Sigmoid colon (tissue), 6 donors: ENCODE measurements at regions not wholly inside any gene's neighbourhood (a gene's known extent, or its start where the extent isn't known, plus 50 kb on each side); places are given as distances from the start of the nearest gene placed in this dataset.

ENCODE experiments used
- DNase-seq: peaks from one replicate; pipeline ENCODE4 v3.0.0-alpha.2; 2019
- H3K27ac ChIP-seq, 4 donors: fragments of 200-600 bp; sonication (generic); one replicate each; pipeline ENCODE4 v1.5.1; 2016 to 2019; ENCODE audit warnings: mild to moderate bottlenecking in 1 of 4
- H3K27me3 ChIP-seq, 3 donors: fragments of 200-600 bp; sonication (generic); one replicate each; pipeline ENCODE4 v1.5.1; 2019; ENCODE audit warnings: mild to moderate bottlenecking in 1 of 3
- H3K36me3 ChIP-seq, 4 donors: fragments of 200-600 bp; sonication (generic); one replicate each; pipeline ENCODE4 v1.5.1; 2016 to 2019
- H3K4me1 ChIP-seq, 4 donors: fragments of 200-600 bp; sonication (generic); one replicate each; pipeline ENCODE4 v1.5.1; 2017 to 2019
- H3K4me3 ChIP-seq, 4 donors: fragments of 200-600 bp; sonication (generic); one replicate each; pipeline ENCODE4 v1.5.1; 2017 to 2019; ENCODE audit warnings: mild to moderate bottlenecking in 2 of 4, moderate library complexity in 1 of 4
- H3K9me3 ChIP-seq, 4 donors: fragments of 200-600 bp in 3 of 4; sonication (generic) in 3 of 4; one replicate each; pipeline versions ENCODE4 v1.5.1 to v1.6.1; 2013 to 2019
- EP300 ChIP-seq, 4 donors: sonication (generic); formaldehyde crosslinking; IDR thresholded peaks; one replicate each; pipeline ENCODE4 v1.6.1; 2017; ENCODE audit warnings: antibody characterized with exemption in 4 of 4
- POLR2A ChIP-seq, 2 donors: fragments of 450-650 bp; IDR thresholded peaks; one replicate each; pipeline ENCODE4 v1.6.1; 2016; ENCODE audit warnings: antibody characterized with exemption in 2 of 2, mild to moderate bottlenecking in 2 of 2, moderate library complexity in 2 of 2
- POLR2AphosphoS5 ChIP-seq, 4 donors: sonication (generic); formaldehyde crosslinking; IDR thresholded peaks; one replicate each; pipeline ENCODE4 v1.6.1; 2017; ENCODE audit warnings: antibody characterized with exemption in 4 of 4
- WGBS, 2 donors: extraction: QIAGEN DNeasy Blood & Tissue Kit; methylation state at CpG; one replicate each; pipeline ENCODE4 v1.1.7; 2013; 5-methylcytosine and 5-hydroxymethylcytosine counted together
- intact Hi-C: fragments of 100-400 bp; cut with DNase I; formaldehyde crosslinking; loops from one replicate; pipeline ENCODE4 v1.15.1; 2023
- TF ChIP-seq, protein P1 (sequence below), 4 experiments: fragments of 450-650 bp in 3 of 4; fragments of 200-600 bp in 1 of 4; IDR thresholded peaks; one replicate each; pipeline ENCODE4 v1.5.1; 2016 to 2019; ENCODE audit warnings: antibody characterized with exemption in 4 of 4, mild to moderate bottlenecking in 3 of 4, moderate library complexity in 2 of 4
- donor health status: healthy with polysubstance abuse.
- donor health status: healthy.

- no peak for TF ChIP-seq POLR2A (IDR thresholded peaks at IDR 0.05)
- TF ChIP-seq POLR2AphosphoS5 (IDR thresholded peaks at IDR 0.05) = no peak
- TF ChIP-seq, protein P1, sequence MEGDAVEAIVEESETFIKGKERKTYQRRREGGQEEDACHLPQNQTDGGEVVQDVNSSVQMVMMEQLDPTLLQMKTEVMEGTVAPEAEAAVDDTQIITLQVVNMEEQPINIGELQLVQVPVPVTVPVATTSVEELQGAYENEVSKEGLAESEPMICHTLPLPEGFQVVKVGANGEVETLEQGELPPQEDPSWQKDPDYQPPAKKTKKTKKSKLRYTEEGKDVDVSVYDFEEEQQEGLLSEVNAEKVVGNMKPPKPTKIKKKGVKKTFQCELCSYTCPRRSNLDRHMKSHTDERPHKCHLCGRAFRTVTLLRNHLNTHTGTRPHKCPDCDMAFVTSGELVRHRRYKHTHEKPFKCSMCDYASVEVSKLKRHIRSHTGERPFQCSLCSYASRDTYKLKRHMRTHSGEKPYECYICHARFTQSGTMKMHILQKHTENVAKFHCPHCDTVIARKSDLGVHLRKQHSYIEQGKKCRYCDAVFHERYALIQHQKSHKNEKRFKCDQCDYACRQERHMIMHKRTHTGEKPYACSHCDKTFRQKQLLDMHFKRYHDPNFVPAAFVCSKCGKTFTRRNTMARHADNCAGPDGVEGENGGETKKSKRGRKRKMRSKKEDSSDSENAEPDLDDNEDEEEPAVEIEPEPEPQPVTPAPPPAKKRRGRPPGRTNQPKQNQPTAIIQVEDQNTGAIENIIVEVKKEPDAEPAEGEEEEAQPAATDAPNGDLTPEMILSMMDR (IDR thresholded peaks at IDR 0.05) = no peak
- no peak for DNase-seq
- no peak overlapping the region for H3K4me3 ChIP-seq
- H3K27me3 ChIP-seq = no peaks in the 10 kb centered on the region
- 91 to 97% methylated on average over 1 of the region's 1 CpG for WGBS, 2 donors
- intact Hi-C loops = no loop called here
- no peaks in the 10 kb centered on the region for H3K4me1 ChIP-seq
- no peaks in the 10 kb centered on the region for H3K9me3 ChIP-seq
- no peaks in the 10 kb centered on the region for H3K36me3 ChIP-seq
- no peak overlapping the region for H3K27ac ChIP-seq
Measured at GRCh38 chr14:48690349-48690748, 895.8 kb downstream of the RPS29 start.

GRCh38 chr14:48686650-48687049 is 899.5 kb downstream of the RPS29 start:
- Histone ChIP-seq H3K4me3 (no peak overlapping the region), H3K27ac (no peak overlapping the region), H3K9me3 (no peaks in the 10 kb centered on the region), H3K4me1 (no peaks in the 10 kb centered on the region), H3K36me3 (no peaks in the 10 kb centered on the region), H3K27me3 (no peaks in the 10 kb centered on the region)
- TF ChIP-seq, protein P1 (IDR thresholded peaks at IDR 0.05) = no peak
- TF ChIP-seq EP300 (IDR thresholded peaks at IDR 0.05) (no peak), POLR2A (IDR thresholded peaks at IDR 0.05) (no peak), POLR2AphosphoS5 (IDR thresholded peaks at IDR 0.05) (no peak)
- no peak for DNase-seq
- intact Hi-C loops = no loop called here
- WGBS, 2 donors = 92 to 95% methylated on average over 3 of the region's 3 CpGs

DNA sequence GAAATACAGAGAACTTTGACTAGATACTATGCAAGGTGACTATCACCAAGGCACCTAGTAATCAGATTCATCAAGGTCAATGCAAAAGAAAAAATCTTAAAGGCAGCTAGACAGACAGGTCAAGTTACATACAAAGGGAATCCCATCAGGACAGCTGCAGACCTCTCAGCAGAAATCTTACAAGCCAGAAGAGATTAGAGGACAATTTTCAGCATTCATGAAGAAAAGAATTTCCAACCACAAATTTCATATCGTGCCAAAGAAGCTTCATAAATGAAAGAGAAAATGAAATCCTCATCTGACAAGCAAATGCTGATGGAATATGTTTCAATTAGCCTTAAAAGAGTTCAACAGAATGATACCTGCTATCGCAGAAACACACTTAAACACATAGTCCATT is 913.7 kb downstream of the RPS29 start:
- TF ChIP-seq EP300 (IDR thresholded peaks at IDR 0.05) (no peak), POLR2AphosphoS5 (IDR thresholded peaks at IDR 0.05) (no peak), POLR2A (IDR thresholded peaks at IDR 0.05) (no peak)
- TF ChIP-seq, protein P1 (IDR thresholded peaks at IDR 0.05) = no peak
- Histone ChIP-seq H3K9me3 (no peaks in the 10 kb centered on the region), H3K4me3 (no peak overlapping the region), H3K27ac (no peak overlapping the region), H3K27me3 (no peaks in the 10 kb centered on the region), H3K36me3 (no peaks in the 10 kb centered on the region), H3K4me1 (no peaks in the 10 kb centered on the region)
- WGBS, 2 donors = 31 to 60% methylated on average over 2 of the region's 2 CpGs
- DNase-seq = no peak
- intact Hi-C loops = no loop called here

- DNase-seq = no peak
- H3K36me3 ChIP-seq = no peaks in the 10 kb centered on the region
- H3K9me3 ChIP-seq = no peaks in the 10 kb centered on the region
- H3K27me3 ChIP-seq = no peaks in the 10 kb centered on the region
- 76 to 83% methylated on average over 4 of the region's 4 CpGs for WGBS, 2 donors
- H3K4me3 ChIP-seq = no peak overlapping the region
- intact Hi-C loops = no loop called here
- no peak overlapping the region for H3K27ac ChIP-seq
- no peak for TF ChIP-seq EP300 (IDR thresholded peaks at IDR 0.05)
- TF ChIP-seq POLR2A (IDR thresholded peaks at IDR 0.05) = no peak
- TF ChIP-seq, protein P1 (IDR thresholded peaks at IDR 0.05) = no peak
- no peak for TF ChIP-seq POLR2AphosphoS5 (IDR thresholded peaks at IDR 0.05)
- H3K4me1 ChIP-seq = no peaks in the 10 kb centered on the region
Measured at GRCh38 chr14:48670939-48671338, 915.2 kb downstream of the RPS29 start.

GRCh38 chr14:48665077-48665784 is 920.9 kb downstream of the RPS29 start:
- intact Hi-C loops = no loop called here
- TF ChIP-seq, protein P1 (IDR thresholded peaks at IDR 0.05) = no peak
- TF ChIP-seq EP300 (IDR thresholded peaks at IDR 0.05) = no peak
- TF ChIP-seq POLR2A (IDR thresholded peaks at IDR 0.05) = no peak
- no peak for TF ChIP-seq POLR2AphosphoS5 (IDR thresholded peaks at IDR 0.05)
- Histone ChIP-seq H3K9me3 (peaks cover 0 to 4% (median 0%) of the 10 kb centered on the region in 4 donors), H3K4me1 (no peaks in the 10 kb centered on the region), H3K27ac (no peak overlapping the region), H3K27me3 (no peaks in the 10 kb centered on the region), H3K4me3 (no peak overlapping the region), H3K36me3 (no peaks in the 10 kb centered on the region)
- DNase-seq = no peak
- 56 to 73% methylated on average over 3 of the region's 3 CpGs for WGBS, 2 donors
